GM18502 (cell line): ENCODE measurements at regions not wholly inside any gene's neighbourhood (a gene's known extent, or its start where the extent isn't known, plus 50 kb on each side); places are given as distances from the start of the nearest gene placed in this dataset.
A peak's percentile ranks its signal among the peaks of the same experiment; 100 is the strongest.

Experiments used
- ATAC-seq: cut with Tn5 transposase; IDR thresholded peaks from one replicate; pipeline ENCODE4 v1.9.1; 2021; ENCODE audit warnings: mild to moderate bottlenecking; ENCODE audit not compliant: unreplicated experiment, poor library complexity

DNA sequence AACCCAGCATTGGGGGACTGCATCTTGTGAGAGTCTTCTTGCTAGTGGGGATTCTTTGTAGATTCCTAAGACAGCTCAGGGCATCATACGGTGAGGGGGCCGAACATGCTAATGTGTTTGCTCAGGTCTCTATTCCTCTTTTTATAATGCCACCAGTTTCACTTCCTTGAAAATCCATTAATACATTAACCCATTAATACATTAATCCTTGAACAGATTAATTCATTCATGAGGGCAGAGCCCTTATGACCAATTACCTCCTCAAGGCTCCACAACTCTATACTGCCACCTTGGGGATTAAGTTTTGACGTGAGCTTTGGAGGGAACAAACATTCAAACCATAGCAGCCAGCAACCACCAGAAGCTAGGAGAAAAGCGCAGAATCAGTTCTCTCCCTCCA is 67.2 kb upstream of the POT1 start:
- ATAC-seq = peak; percentile 93

DNA sequence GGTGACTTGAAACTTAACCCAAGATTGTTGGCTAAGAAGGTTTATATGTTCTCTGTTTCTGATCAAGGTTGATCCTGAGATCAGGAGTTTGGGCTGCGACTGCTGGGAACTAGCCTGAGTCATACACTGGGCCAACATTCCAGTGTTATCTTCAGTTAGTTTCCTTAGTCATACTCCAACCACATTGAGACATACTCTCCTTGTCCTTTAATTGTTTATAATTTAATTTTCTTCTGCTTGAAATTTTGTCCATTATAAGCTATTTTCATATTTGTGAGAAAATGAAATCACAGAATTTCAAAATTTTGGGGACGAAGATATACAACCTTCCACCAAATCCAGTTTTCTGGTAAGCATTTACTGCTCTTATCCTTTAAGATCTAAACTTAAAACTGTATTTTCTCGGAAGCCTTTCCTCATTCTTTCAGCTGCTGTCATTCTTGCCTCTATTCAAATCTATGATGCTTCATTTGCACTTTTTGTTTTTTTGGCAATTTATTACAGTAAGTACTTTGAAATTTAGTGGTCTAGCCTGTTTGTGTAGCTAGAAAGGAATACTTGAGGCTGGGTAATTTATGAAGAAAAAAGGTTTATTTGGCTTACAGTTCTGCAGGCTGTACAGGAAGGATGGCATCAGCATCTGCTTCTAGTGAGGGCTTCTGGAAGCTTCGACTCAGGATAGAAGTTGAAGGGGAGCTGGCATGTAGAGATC is 63.4 kb upstream of the POT1 start:
- no peak for ATAC-seq

DNA sequence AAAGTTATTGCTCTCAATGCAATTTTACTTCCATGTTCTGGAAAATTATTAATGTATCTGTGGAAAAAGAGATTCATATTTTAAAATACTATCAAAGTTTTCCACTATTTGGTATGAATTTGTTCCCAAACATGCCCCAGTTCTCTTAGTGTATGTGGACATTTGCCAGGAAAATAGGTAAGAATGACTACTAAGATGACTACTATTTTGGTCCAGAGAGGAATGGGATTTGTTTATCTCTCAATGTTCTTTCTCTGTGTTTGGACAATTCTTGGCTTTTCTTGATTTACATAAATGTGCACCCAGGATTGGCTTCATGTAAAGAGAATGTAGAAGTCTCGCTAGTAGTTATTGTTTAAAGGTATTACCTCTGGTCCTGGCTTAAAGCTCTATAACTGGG is 60.3 kb upstream of the POT1 start:
- ATAC-seq = no peak
